Psoas muscle (tissue), 7 donors: ENCODE measurements at regions not wholly inside any gene's neighbourhood (a gene's known extent, or its start where the extent isn't known, plus 50 kb on each side); places are given as distances from the start of the nearest gene placed in this dataset.
"Not testable (repeated sequence)": the region's sequence is repeated elsewhere in the genome, so short reads cannot be mapped to it uniquely, and the experiment has no call there.

Experiments
- ATAC-seq, 4 donors: fragments of 200-7000 bp; cut with Tn5 transposase; one replicate each; pipeline ENCODE4 v1.9.1; 2020; ENCODE audit warnings: moderate library complexity in 3 of 4, mild to moderate bottlenecking in 2 of 4
- DNase-seq, 2 donors: peaks; one replicate each; pipeline ENCODE4 v3.0.0-alpha.2; 2020
- H3K27ac ChIP-seq: fragments of 200-600 bp; one replicate; pipeline ENCODE4 v1.8.0; 2022
- H3K27me3 ChIP-seq, 3 donors: fragments of 200-600 bp in 1 of 3; one replicate each; pipeline versions ENCODE4 v1.6.1 to v1.8.0; 2013 to 2022; ENCODE audit warnings: low read length in 2 of 3, mild to moderate bottlenecking in 2 of 3, moderate library complexity in 1 of 3; ENCODE audit not compliant: insufficient read depth in 3 of 3
- H3K36me3 ChIP-seq, 2 donors: fragments of 200-600 bp in 1 of 2; one replicate each; pipeline versions ENCODE4 v1.6.1 to v1.8.0; 2013 to 2022; ENCODE audit warnings: low read depth in 1 of 2, mild to moderate bottlenecking in 1 of 2, moderate library complexity in 1 of 2; ENCODE audit not compliant: insufficient read depth in 1 of 2
- H3K4me1 ChIP-seq: fragments of 200-600 bp; one replicate; pipeline ENCODE4 v1.8.0; 2022
- H3K4me3 ChIP-seq: fragments of 200-600 bp; one replicate; pipeline ENCODE4 v1.8.0; 2022; ENCODE audit warnings: mild to moderate bottlenecking
- H3K9me3 ChIP-seq: fragments of 200-600 bp; one replicate; pipeline ENCODE4 v1.8.0; 2022
- WGBS, 3 donors: extraction: QIAGEN DNeasy Blood & Tissue Kit; methylation state at CpG; one replicate each; pipeline versions ENCODE4 v1.1.6 to v1.1.7; 2013; 5-methylcytosine and 5-hydroxymethylcytosine counted together
- intact Hi-C, 2 donors: fragments of 100-400 bp; cut with DNase I; formaldehyde crosslinking; loops; one replicate each; pipeline versions ENCODE4 v1.11.0 to v1.14.2; 2022
- TF ChIP-seq, protein P1 (sequence below): fragments of 200-600 bp; IDR thresholded peaks from one replicate; pipeline ENCODE4 v1.8.0; 2022; ENCODE audit warnings: antibody characterized with exemption
- donor health status: healthy with polysubstance abuse.
- donor health status: DM: no; HTN: no; CAD: no; lungs with moderate emphysema.
- donor health status: Bipolar disorder and iron deficiency.
- donor health status: healthy.
- donor health status: DM: yes; HTN: yes; CAD: no.
- donor health status: DM: no; HTN: no; CAD: no.
- donor health status: DM: yes; HTN: yes; CAD: no.

DNA sequence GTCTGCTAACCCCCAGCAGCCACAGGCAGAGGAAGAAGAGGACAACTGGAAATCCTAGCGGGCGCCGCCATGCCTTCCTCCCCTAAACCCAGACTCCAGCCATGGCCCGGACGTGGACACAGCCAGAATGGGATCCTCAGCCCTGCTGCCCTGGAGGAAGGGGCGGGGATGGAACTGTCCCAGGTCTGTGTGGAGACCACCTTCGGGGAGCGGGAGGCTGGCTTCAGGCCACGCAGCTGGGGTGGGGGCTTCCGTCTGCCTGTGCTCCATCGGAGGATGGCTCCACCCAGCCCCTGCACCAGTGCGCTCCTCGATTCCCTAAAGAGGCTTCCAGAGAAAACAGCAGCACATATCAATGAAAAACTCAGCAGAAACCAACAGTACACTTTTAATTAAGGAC, 190.4 kb downstream of the KLRB1 start:
- H3K36me3 ChIP-seq, H3K27me3 ChIP-seq, H3K9me3 ChIP-seq, DNase-seq, intact Hi-C loops, H3K4me3 ChIP-seq, H3K27ac ChIP-seq, ATAC-seq, H3K4me1 ChIP-seq: not testable (repeated sequence)
- 70 to 87% (median 77%) methylated on average over 4 to 10 of the region's 13 CpGs for WGBS, 3 donors

DNA sequence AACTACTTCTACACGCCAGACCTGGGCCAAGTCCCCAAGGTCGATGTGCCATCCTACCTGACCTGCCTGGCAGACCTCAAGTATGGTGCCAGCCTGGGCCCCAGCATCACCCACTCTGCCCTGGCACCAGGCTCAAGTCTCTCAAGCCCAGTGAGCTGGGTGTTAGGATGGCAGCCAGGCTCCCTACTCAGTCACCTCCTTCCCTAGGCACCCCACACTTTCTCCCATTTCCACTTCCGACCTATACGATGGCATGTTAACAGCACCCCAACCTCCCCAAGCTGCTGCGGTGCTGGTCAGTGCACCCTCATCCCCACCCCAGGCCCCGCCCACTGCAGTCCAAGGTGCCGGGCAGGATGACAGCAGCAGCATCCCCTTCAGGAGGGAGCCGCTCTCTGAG, 191.4 kb downstream of the KLRB1 start:
- intact Hi-C loops, H3K4me1 ChIP-seq, DNase-seq, H3K27me3 ChIP-seq, H3K9me3 ChIP-seq, H3K27ac ChIP-seq, ATAC-seq, H3K36me3 ChIP-seq, H3K4me3 ChIP-seq: not testable (repeated sequence)
- 68 to 83% (median 70%) methylated on average over 5 to 7 of the region's 8 CpGs for WGBS, 3 donors

DNA sequence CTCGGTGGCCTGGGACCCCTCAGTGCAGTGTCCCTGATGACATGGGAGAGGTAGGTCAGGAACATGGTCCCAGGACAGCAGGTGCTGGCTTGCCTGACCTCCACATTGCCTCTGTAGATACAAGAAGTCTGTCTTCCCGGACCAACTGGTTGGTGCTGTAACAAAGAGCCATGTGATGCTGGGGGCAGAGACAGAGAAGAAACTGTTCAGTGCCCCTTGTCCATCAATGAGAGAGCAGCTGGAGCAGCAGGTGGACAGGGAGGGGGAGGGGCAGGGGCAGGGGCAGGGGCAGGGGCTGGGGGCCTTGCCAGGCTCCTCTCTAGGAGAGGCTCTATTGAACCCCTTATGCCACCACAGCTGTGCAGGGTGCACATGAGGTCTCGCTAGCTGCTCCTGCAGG, 191.8 kb downstream of the KLRB1 start:
- H3K27me3 ChIP-seq, H3K9me3 ChIP-seq, intact Hi-C loops, DNase-seq, H3K27ac ChIP-seq, ATAC-seq, H3K4me3 ChIP-seq, H3K4me1 ChIP-seq, H3K36me3 ChIP-seq: not testable (repeated sequence)
- 33 to 46% methylated on average over 1 to 2 of the region's 3 CpGs; no CpG with 5 or more reads in 1 of the 3 donors for WGBS, 3 donors

DNA sequence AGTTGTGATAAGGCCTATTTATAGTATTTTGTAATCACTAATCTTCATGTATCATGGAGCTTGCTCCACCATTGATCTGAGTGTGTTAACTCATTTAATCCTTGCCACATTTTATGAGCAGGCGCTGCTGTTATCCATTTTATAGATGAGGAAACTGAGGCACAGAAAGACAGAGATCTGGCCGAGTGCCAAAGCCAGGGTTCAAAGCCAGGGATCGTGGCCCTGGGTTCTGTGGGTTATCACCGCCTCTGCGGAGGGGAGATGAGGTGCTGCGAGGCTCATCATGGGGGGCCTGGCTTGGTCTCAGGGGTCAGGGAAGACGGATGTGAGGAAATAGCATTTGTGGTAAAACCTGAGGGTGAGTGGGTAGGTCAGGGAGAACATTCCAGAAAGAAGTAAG, 193.9 kb downstream of the KLRB1 start:
- intact Hi-C loops, H3K36me3 ChIP-seq, H3K27me3 ChIP-seq, DNase-seq, H3K27ac ChIP-seq, H3K9me3 ChIP-seq, H3K4me1 ChIP-seq, H3K4me3 ChIP-seq, ATAC-seq: not testable (repeated sequence)
- 81 to 87% (median 87%) methylated on average over 7 of the region's 7 CpGs for WGBS, 3 donors

DNA sequence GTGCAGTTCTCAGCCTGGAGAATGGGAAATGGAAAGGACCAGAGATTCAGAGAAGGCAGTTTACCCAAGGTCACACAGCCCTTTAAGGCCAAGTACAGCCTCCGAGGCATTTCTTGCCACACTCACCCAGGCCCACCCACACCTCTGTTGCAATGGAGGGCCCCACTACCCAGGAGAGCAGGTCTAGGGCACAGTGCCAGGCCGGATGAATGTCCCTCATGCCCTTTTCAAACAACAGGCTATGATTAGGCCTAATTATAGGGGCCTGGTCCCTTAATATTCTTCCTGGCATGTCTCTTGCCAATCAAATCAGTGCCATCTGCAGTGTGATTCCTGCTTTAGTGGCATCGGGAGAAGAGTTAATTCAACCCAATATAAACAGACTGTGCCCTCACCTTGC, 195.3 kb downstream of the KLRB1 start:
- WGBS, 3 donors, result 74 to 82% (median 76%) methylated on average over 3 of the region's 3 CpGs
- H3K9me3 ChIP-seq, H3K27ac ChIP-seq, H3K36me3 ChIP-seq, H3K4me1 ChIP-seq, H3K27me3 ChIP-seq, ATAC-seq, H3K4me3 ChIP-seq, DNase-seq, intact Hi-C loops: not testable (repeated sequence)

DNA sequence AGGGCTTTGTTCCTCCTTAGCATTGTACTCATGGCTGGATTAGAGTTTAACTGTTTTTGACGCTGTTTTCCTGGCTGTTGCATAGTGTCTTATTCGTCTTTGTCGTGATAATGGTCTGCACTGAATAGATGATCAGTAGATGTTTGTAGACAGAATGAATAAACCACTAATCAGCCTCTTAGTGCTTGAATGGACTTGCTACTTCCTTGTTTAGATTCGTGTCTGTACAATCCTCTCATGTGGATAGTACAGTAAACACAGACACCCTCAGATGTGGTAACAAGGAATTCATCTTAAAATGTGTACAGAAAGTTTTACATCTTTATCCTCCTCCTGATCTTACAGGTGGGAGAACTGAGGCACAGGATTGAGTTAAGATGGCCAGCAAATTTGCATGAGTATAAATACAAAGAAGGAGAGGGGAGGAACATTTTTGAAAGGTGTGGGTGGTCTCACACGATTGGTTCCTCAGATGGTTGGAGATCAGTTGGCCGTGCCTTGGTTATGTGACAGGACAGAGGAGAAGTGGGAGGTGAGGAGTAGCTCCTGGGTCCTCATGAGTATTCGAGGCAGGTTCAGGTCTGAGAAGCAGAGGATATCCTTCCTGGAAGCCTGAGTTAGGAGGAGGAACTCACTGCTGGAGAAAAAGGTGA, 196.0 kb downstream of the KLRB1 start:
- H3K4me1 ChIP-seq, H3K27me3 ChIP-seq, H3K4me3 ChIP-seq, intact Hi-C loops, H3K9me3 ChIP-seq, ATAC-seq, DNase-seq, H3K36me3 ChIP-seq, H3K27ac ChIP-seq: not testable (repeated sequence)
- 75 to 84% (median 79%) methylated on average over 7 of the region's 7 CpGs for WGBS, 3 donors

DNA sequence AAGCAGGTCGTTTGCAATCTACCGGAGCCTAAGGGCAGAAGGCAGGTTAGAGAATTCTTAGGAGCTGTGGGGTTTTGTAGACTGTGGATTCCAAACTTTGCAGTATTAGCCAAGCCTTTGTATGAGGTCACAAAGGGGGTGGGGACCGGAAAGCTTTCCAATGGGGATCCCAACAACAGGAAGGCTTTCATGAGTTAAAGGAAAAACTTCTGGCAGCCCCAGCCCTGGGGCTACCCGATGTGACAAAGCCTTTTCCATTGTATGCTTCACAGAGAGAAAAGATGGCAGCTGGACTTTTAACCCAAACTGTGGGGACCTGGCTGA, 199.2 kb upstream of the PZP start:
- H3K4me3 ChIP-seq, result peak overlapping the region; percentile 55
- H3K27me3 ChIP-seq, intact Hi-C loops, H3K27ac ChIP-seq, DNase-seq, ATAC-seq, H3K9me3 ChIP-seq, H3K36me3 ChIP-seq, H3K4me1 ChIP-seq: not testable (repeated sequence)
- WGBS, 3 donors, result 23 to 65% (median 60%) methylated on average over 4 of the region's 4 CpGs

DNA sequence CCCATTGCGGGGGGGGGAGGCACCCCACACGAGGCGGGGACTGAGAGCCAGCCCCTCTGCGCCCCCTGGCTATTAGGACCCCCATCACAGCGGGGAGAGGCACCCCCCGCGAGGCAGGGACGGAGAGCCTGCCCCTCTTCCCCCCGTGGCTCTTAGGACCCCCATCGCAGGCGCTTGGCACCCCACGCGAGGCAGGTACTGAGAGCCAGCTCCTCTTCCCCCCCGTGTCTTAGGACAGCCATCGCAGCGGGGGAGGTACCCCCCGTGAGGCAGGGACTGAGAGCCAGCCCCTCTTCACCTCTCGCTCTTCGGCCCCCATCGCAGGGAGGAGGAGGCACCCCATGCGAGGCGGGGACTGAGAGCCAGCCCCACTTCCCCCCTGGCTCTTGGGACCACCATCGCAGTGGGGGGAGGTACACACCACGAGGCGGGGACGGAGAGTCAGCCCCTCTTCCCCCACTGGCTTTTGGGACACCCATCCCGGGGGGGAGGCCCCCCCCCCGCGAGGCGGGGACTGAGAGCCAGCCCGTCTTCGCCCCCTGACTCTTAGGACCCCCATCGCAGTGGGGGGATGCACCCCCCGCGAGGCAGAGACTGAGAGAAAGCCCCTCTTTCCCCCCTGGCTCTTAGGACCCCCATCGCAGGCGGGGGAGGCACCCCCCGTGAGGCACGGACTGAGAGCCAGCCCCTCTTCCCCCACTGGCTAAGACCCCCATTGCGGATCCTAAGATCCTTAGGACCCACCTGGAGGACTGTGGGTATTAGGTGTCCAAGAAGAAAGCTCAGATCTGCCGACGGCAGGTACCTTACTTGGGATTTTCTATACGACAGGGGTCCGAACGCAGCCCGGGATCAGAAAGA, 198.6 kb upstream of the PZP start:
- no peak for DNase-seq
- H3K4me1 ChIP-seq, result no peaks in the 10 kb centered on the region
- no peaks in the 10 kb centered on the region for H3K9me3 ChIP-seq
- no peaks in the 10 kb centered on the region for H3K27me3 ChIP-seq
- no peak overlapping the region for H3K27ac ChIP-seq
- ATAC-seq, result no peak
- H3K4me3 ChIP-seq, result peak overlapping the region; percentile 55
- H3K36me3 ChIP-seq, result no peaks in the 10 kb centered on the region
- intact Hi-C loops, result no loop called here
- WGBS, 3 donors, result 43 to 84% (median 83%) methylated on average over 38 to 46 of the region's 46 CpGs
- TF ChIP-seq, protein P1, sequence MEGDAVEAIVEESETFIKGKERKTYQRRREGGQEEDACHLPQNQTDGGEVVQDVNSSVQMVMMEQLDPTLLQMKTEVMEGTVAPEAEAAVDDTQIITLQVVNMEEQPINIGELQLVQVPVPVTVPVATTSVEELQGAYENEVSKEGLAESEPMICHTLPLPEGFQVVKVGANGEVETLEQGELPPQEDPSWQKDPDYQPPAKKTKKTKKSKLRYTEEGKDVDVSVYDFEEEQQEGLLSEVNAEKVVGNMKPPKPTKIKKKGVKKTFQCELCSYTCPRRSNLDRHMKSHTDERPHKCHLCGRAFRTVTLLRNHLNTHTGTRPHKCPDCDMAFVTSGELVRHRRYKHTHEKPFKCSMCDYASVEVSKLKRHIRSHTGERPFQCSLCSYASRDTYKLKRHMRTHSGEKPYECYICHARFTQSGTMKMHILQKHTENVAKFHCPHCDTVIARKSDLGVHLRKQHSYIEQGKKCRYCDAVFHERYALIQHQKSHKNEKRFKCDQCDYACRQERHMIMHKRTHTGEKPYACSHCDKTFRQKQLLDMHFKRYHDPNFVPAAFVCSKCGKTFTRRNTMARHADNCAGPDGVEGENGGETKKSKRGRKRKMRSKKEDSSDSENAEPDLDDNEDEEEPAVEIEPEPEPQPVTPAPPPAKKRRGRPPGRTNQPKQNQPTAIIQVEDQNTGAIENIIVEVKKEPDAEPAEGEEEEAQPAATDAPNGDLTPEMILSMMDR, result no peak
